Tibial artery (tissue), 4 donors: ENCODE measurements at regions not wholly inside any gene's neighbourhood (a gene's known extent, or its start where the extent isn't known, plus 50 kb on each side); places are given as distances from the start of the nearest gene placed in this dataset.
"Not testable (repeated sequence)": the region's sequence is repeated elsewhere in the genome, so short reads cannot be mapped to it uniquely, and the experiment has no call there.

ENCODE experiments used
- DNase-seq, 2 donors: peaks; one replicate each; pipeline ENCODE4 v3.0.0-alpha.2; 2019
- H3K27ac ChIP-seq, 2 donors: fragments of 200-600 bp; sonication (generic) in 1 of 2; 1 replicate in 1 of 2; 2 replicates in 1 of 2; pipeline ENCODE4 v1.5.1; 2018 to 2019; ENCODE audit warnings: mild to moderate bottlenecking in 1 of 2
- H3K27me3 ChIP-seq, 2 donors: fragments of 200-600 bp; sonication (generic) in 1 of 2; one replicate each; pipeline versions ENCODE4 v1.5.1 to v1.6.0; 2016 to 2019
- H3K36me3 ChIP-seq, 3 donors: fragments of 200-600 bp; sonication (generic) in 2 of 3; one replicate each; pipeline ENCODE4 v1.5.1; 2016 to 2019; ENCODE audit warnings: mild to moderate bottlenecking in 2 of 3
- H3K4me1 ChIP-seq, 4 donors: fragments of 200-600 bp; sonication (generic) in 2 of 4; 1 replicate in 3 of 4; 2 replicates in 1 of 4; pipeline ENCODE4 v1.5.1; 2016 to 2019
- H3K4me3 ChIP-seq, 2 donors: fragments of 200-600 bp; sonication (generic) in 1 of 2; 1 replicate in 1 of 2; 2 replicates in 1 of 2; pipeline ENCODE4 v1.5.1; 2018 to 2019; ENCODE audit warnings: mild to moderate bottlenecking in 2 of 2
- H3K9me3 ChIP-seq, 3 donors: fragments of 200-600 bp; sonication (generic) in 1 of 3; one replicate each; pipeline ENCODE4 v1.5.1; 2016 to 2019
- intact Hi-C: fragments of 100-400 bp; cut with DNase I; formaldehyde crosslinking; loops from one replicate; pipeline ENCODE4 v1.15.0; 2023; ENCODE audit warnings: low total_unique reads
- TF ChIP-seq, protein P1 (sequence below), 2 experiments: fragments of 200-600 bp in 1 of 2; fragments of 450-650 bp in 1 of 2; IDR thresholded peaks; one replicate each; pipeline ENCODE4 v1.5.1; 2017 to 2019; ENCODE audit warnings: antibody characterized with exemption in 2 of 2, mild to moderate bottlenecking in 1 of 2, moderate library complexity in 1 of 2

DNA sequence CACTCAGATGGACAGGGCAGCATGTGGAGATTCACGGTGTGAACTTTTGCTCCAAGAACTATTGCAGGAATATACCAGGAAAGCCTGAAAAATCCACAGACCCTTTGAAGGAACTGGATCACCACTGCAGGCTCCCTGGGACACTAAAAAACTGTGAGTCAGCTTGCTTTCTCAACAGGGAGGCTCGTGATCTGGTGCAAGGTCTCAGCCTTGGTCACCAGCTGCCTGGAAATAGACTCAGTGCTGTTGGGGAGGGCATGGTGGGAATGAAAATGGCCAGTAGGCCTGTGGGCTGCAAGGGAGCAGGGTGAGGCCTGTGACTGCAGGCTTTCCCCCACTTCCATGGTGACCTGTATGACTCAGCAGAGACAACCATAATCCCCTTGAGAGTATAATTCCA lies 426.4 kb upstream of the RPS6KA3 start:
- no peak overlapping the region for H3K27ac ChIP-seq
- H3K36me3 ChIP-seq: no peaks in the 10 kb centered on the region
- no peaks in the 10 kb centered on the region for H3K9me3 ChIP-seq
- no peaks in the 10 kb centered on the region for H3K4me1 ChIP-seq
- intact Hi-C loops: no loop called here
- no peaks in the 10 kb centered on the region for H3K27me3 ChIP-seq
- no peak for DNase-seq
- H3K4me3 ChIP-seq: no peak overlapping the region
- TF ChIP-seq, protein P1, sequence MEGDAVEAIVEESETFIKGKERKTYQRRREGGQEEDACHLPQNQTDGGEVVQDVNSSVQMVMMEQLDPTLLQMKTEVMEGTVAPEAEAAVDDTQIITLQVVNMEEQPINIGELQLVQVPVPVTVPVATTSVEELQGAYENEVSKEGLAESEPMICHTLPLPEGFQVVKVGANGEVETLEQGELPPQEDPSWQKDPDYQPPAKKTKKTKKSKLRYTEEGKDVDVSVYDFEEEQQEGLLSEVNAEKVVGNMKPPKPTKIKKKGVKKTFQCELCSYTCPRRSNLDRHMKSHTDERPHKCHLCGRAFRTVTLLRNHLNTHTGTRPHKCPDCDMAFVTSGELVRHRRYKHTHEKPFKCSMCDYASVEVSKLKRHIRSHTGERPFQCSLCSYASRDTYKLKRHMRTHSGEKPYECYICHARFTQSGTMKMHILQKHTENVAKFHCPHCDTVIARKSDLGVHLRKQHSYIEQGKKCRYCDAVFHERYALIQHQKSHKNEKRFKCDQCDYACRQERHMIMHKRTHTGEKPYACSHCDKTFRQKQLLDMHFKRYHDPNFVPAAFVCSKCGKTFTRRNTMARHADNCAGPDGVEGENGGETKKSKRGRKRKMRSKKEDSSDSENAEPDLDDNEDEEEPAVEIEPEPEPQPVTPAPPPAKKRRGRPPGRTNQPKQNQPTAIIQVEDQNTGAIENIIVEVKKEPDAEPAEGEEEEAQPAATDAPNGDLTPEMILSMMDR (IDR thresholded peaks at IDR 0.05): no peak

DNA sequence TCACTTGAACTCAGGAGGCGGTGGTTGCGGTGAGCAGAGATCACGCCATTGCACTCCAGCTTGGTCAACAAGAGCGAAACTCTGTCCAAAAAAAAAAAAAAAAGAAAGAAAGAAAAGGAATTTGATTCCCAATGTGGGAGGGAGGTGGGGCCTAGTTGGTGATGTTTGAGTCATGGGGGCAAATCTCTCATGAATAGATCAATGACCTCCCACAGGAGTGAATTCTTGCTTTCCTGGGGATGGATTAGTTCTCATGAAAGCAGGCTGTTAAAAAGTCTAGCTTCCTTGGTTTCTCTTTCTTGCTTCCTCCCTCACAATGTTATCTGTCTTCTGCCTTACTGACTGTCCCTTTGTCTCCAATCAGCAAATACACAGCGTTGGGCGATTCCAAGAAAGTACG lies 419.5 kb upstream of the RPS6KA3 start:
- intact Hi-C loops: no loop called here
- TF ChIP-seq, protein P1 (IDR thresholded peaks at IDR 0.05): no peak
- H3K27me3 ChIP-seq: no peaks in the 10 kb centered on the region
- DNase-seq: no peak
- no peak overlapping the region for H3K4me3 ChIP-seq
- no peak overlapping the region for H3K27ac ChIP-seq
- no peaks in the 10 kb centered on the region for H3K36me3 ChIP-seq
- no peaks in the 10 kb centered on the region for H3K9me3 ChIP-seq
- H3K4me1 ChIP-seq: no peaks in the 10 kb centered on the region

DNA sequence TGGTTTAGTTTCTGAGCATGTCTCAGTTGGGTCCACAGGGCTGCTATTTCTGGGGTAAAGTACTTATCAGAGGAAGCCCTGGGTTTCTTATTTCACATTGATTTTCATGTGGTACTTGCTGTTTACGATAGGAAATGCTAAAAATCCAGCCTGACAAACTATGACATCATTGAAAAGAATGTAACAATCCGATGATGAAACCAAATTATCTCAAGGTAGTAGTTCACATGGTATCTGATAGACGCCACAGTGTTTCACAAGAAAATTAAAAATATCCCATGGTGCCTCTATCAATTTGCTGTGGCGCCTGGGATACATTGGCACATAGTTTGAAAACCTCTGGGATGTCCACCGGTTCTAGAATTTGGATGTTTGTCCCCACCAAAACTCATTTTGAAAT lies 418.9 kb upstream of the RPS6KA3 start:
- H3K9me3 ChIP-seq: no peaks in the 10 kb centered on the region
- H3K36me3 ChIP-seq: no peaks in the 10 kb centered on the region
- no peak overlapping the region for H3K27ac ChIP-seq
- H3K4me3 ChIP-seq: no peak overlapping the region
- no peaks in the 10 kb centered on the region for H3K27me3 ChIP-seq
- no peak for DNase-seq
- TF ChIP-seq, protein P1 (IDR thresholded peaks at IDR 0.05): no peak
- H3K4me1 ChIP-seq: no peaks in the 10 kb centered on the region
- intact Hi-C loops: no loop called here

DNA sequence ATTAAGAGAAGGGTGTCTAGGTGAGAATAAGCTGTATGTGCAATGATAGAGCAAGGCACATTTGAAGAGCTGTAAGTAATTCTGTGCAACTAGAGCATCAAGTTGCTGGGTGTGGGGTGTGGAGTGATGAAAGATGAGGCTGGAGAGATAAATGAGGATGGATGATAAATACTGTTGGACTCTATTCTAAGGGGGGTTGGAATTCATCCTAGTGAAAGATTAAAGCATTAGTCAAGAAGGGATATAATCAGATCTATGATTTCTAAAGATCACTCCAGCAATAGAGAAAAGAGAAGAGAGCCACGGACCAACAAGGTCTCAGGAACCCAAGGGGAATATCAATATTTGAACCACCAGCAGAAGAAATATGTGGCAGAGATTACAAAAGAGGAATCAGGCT lies 415.0 kb upstream of the RPS6KA3 start:
- Histone ChIP-seq H3K36me3 (no peaks in the 10 kb centered on the region), H3K4me3 (no peak overlapping the region), H3K27me3 (no peaks in the 10 kb centered on the region), H3K4me1 (no peaks in the 10 kb centered on the region), H3K9me3 (no peaks in the 10 kb centered on the region), H3K27ac (no peak overlapping the region)
- no peak for DNase-seq
- TF ChIP-seq, protein P1 (IDR thresholded peaks at IDR 0.05): no peak
- intact Hi-C loops: no loop called here

DNA sequence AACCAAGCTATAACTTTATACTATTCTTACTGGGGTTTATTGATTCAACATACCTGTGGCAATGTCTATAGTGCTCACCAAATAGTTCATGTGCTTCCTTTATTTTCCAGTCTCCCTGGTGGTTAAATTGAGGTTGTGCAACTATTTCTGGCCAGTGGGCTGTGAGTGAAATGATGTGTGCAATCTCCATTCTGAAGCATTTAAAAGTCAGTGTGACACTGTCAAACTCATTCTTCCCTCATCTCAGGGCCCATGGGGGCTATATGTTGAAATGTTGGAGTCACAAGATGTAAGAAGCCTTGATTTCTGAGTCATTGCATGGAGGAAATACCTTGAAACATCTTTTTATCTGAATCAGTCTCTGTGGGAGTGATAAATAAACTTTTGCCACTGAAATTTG lies 414.3 kb upstream of the RPS6KA3 start:
- H3K27me3 ChIP-seq: no peaks in the 10 kb centered on the region
- H3K27ac ChIP-seq: no peak overlapping the region
- TF ChIP-seq, protein P1 (IDR thresholded peaks at IDR 0.05): no peak
- H3K36me3 ChIP-seq: no peaks in the 10 kb centered on the region
- no peaks in the 10 kb centered on the region for H3K4me1 ChIP-seq
- intact Hi-C loops: no loop called here
- H3K4me3 ChIP-seq: no peak overlapping the region
- H3K9me3 ChIP-seq: no peaks in the 10 kb centered on the region
- no peak for DNase-seq

DNA sequence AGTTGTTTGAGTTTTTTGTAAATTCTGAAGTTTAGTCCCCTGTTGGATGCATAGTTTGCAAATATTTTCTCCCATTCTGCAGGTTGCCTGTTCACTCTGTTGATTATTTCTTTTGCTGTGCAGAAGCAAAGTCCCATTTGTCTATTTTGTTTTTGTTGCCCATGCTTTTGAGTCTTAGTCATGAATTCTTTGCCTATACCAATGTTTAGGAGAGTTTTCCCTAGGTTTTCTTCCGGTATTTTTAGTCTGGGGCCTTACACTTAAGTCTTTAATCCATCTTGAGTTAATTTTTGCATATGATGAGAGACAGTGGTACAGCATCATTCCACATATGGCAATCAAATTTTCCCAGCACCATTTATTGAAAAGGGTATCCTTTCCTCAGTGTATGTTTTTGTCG lies 405.8 kb upstream of the RPS6KA3 start:
- TF ChIP-seq, protein P1 (IDR thresholded peaks at IDR 0.05): no peak
- H3K27me3 ChIP-seq: no peaks in the 10 kb centered on the region
- no peaks in the 10 kb centered on the region for H3K36me3 ChIP-seq
- H3K4me3 ChIP-seq: no peak overlapping the region
- no peaks in the 10 kb centered on the region for H3K9me3 ChIP-seq
- H3K27ac ChIP-seq: no peak overlapping the region
- no peak for DNase-seq
- intact Hi-C loops: no loop called here
- H3K4me1 ChIP-seq: no peaks in the 10 kb centered on the region

DNA sequence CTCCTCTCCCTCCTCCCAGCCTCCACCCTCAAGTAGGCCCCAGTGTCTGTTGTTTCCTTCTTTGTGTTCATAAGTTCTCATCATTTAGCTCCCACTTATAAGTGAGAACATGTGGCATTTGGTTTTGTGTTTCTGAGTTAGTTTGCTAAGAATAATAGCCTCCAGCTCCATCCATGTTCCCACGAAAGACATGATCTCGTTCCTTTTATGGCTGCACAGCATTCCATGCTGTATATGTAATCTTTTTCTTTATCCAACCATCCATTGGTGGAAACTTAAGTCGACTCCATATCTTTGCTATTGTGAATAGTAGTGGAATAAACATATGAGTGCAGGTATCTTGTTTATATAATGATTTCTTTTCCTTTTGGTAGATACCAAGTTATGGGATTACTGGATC lies 405.0 kb upstream of the RPS6KA3 start:
- H3K27me3 ChIP-seq, H3K27ac ChIP-seq, H3K36me3 ChIP-seq, H3K9me3 ChIP-seq, H3K4me3 ChIP-seq, intact Hi-C loops, H3K4me1 ChIP-seq, DNase-seq: not testable (repeated sequence)
